ENCODE measurements at regions not wholly inside any gene's neighbourhood (a gene's known extent, or its start where the extent isn't known, plus 50 kb on each side); places are given as distances from the start of the nearest gene placed in this dataset.
"Not testable (repeated sequence)": the region's sequence is repeated elsewhere in the genome, so short reads cannot be mapped to it uniquely, and the experiment has no call there.

DNA sequence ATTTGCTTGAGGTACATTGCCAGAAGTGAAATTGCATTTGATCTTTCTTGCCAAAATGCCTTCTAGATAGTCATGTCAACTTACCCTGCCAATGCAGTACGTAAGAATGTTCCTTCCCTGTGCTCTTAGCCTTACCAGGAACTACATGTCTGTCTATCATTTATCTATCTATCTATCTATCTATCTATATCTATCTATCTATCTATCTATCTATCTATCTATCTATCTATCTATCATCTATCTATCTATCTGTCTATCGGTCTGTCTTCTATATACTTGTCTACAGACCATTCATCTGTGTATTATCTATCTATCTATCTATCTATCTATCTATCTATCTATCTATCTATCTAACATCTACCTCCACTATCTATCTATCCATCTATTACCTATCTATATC lies 456.9 kb upstream of the MKI67 start:
- not testable (repeated sequence) for TF ChIP-seq CTCF (IDR thresholded peaks at IDR 0.05); YY1 (IDR thresholded peaks at IDR 0.05; ENCODE audit: low read depth); IRF3 (IDR thresholded peaks at IDR 0.05; ENCODE audit: low read depth, low read length); GABPA (IDR thresholded peaks at IDR 0.05; ENCODE audit: low read depth); TCF12 (IDR thresholded peaks at IDR 0.05); EP300 (IDR thresholded peaks at IDR 0.05; ENCODE audit: borderline replicate concordance in 1 of 2, low read depth in 1 of 2, low read length in 1 of 2); TAF1 (IDR thresholded peaks at IDR 0.05; ENCODE audit: borderline replicate concordance, low read depth, low read length)
